Stomach (tissue), 8 donors: ENCODE measurements at regions not wholly inside any gene's neighbourhood (a gene's known extent, or its start where the extent isn't known, plus 50 kb on each side); places are given as distances from the start of the nearest gene placed in this dataset.

ENCODE experiments used
- DNase-seq, 2 donors: peaks; one replicate each; pipeline versions ENCODE4 v3.0.0 to v3.0.0-alpha.2; 2013 to 2019
- H3K27ac ChIP-seq, 5 donors: fragments of 200-600 bp in 4 of 5; sonication (generic) in 4 of 5; one replicate each; pipeline ENCODE4 v1.5.1; 2013 to 2019; ENCODE audit warnings: mild to moderate bottlenecking in 1 of 5, moderate library complexity in 1 of 5
- H3K27me3 ChIP-seq, 3 donors: fragments of 200-600 bp; sonication (generic); one replicate each; pipeline ENCODE4 v1.5.1; 2017 to 2019; ENCODE audit warnings: mixed run types in 1 of 3
- H3K36me3 ChIP-seq, 4 donors: fragments of 200-600 bp; sonication (generic); 1 replicate in 3 of 4; 2 replicates in 1 of 4; pipeline ENCODE4 v1.5.1; 2016 to 2019
- H3K4me1 ChIP-seq, 4 donors: fragments of 200-600 bp; sonication (generic); one replicate each; pipeline ENCODE4 v1.5.1; 2016 to 2019
- H3K4me3 ChIP-seq, 4 donors: fragments of 200-600 bp; sonication (generic) in 3 of 4; one replicate each; pipeline ENCODE4 v1.5.1; 2016 to 2019; ENCODE audit warnings: mild to moderate bottlenecking in 1 of 4
- H3K9me3 ChIP-seq, 4 donors: fragments of 200-600 bp; sonication (generic); one replicate each; pipeline ENCODE4 v1.5.1; 2016 to 2019
- CTCF ChIP-seq, 7 experiments: fragments of 450-650 bp in 4 of 7; fragments of 200-600 bp in 3 of 7; sonication (generic) in 3 of 7; IDR thresholded peaks; one replicate each; pipeline ENCODE4 v1.5.1; 2016 to 2019; ENCODE audit warnings: antibody characterized with exemption in 7 of 7, control low read depth in 2 of 7, mild to moderate bottlenecking in 1 of 7
- EP300 ChIP-seq: sonication (generic); formaldehyde crosslinking; IDR thresholded peaks from one replicate; pipeline ENCODE4 v1.6.1; 2017; ENCODE audit warnings: antibody characterized with exemption
- POLR2A ChIP-seq, 4 donors: fragments of 450-650 bp; IDR thresholded peaks; one replicate each; pipeline ENCODE4 v1.6.1; 2016; ENCODE audit warnings: antibody characterized with exemption in 4 of 4, control low read depth in 2 of 4, mild to moderate bottlenecking in 1 of 4, moderate library complexity in 1 of 4
- POLR2AphosphoS5 ChIP-seq, 3 donors: sonication (generic); formaldehyde crosslinking; IDR thresholded peaks; one replicate each; pipeline ENCODE4 v1.6.1; 2016; ENCODE audit warnings: antibody characterized with exemption in 3 of 3
- WGBS, 5 donors: extraction: QIAGEN DNeasy Blood & Tissue Kit in 3 of 5; methylation state at CpG; one replicate each; pipeline versions ENCODE4 v1.1.5 to v1.1.7; 2013 to 2018; 5-methylcytosine and 5-hydroxymethylcytosine counted together
- intact Hi-C: fragments of 100-400 bp; cut with DNase I; formaldehyde crosslinking; loops from one replicate; pipeline ENCODE4 v1.15.1; 2023; ENCODE audit warnings: low total_unique reads
- donor health status: healthy with polysubstance abuse.
- donor health status: Bipolar disorder and iron deficiency.
- donor health status: healthy.

- Histone ChIP-seq H3K9me3 (no peaks in the 10 kb centered on the region), H3K4me3 (no peak overlapping the region), H3K27ac (no peak overlapping the region), H3K4me1 (no peaks in the 10 kb centered on the region), H3K36me3 (no peaks in the 10 kb centered on the region), H3K27me3 (no peaks in the 10 kb centered on the region)
- intact Hi-C loops: no loop called here
- TF ChIP-seq POLR2A (IDR thresholded peaks at IDR 0.05): no peak
- TF ChIP-seq EP300: no peak
- TF ChIP-seq CTCF (IDR thresholded peaks at IDR 0.05): no peak
- TF ChIP-seq POLR2AphosphoS5 (IDR thresholded peaks at IDR 0.05): no peak
- 27 to 59% (median 29%) methylated on average over 2 of the region's 2 CpGs for WGBS, 5 donors
- DNase-seq: peak in 1 of 2 donors; percentile 42
Measured at GRCh38 chr5:97918620-97919019, 735.6 kb upstream of the RIOK2 start.

GRCh38 chr5:97919719-97920118 lies 736.7 kb upstream of the RIOK2 start:
- no peak overlapping the region for H3K4me3 ChIP-seq
- intact Hi-C loops: no loop called here
- 62 to 87% (median 84%) methylated on average over 4 of the region's 4 CpGs for WGBS, 5 donors
- TF ChIP-seq CTCF (IDR thresholded peaks at IDR 0.05) (no peak), POLR2AphosphoS5 (IDR thresholded peaks at IDR 0.05) (no peak), EP300 (no peak), POLR2A (IDR thresholded peaks at IDR 0.05) (no peak)
- no peaks in the 10 kb centered on the region for H3K9me3 ChIP-seq
- H3K27me3 ChIP-seq: no peaks in the 10 kb centered on the region
- H3K4me1 ChIP-seq: no peaks in the 10 kb centered on the region
- peak in 1 of 2 donors; percentile 12 for DNase-seq
- no peak overlapping the region for H3K27ac ChIP-seq
- H3K36me3 ChIP-seq: no peaks in the 10 kb centered on the region

- H3K4me1 ChIP-seq: no peaks in the 10 kb centered on the region
- no peaks in the 10 kb centered on the region for H3K9me3 ChIP-seq
- no peak overlapping the region for H3K27ac ChIP-seq
- TF ChIP-seq EP300: no peak
- TF ChIP-seq CTCF (IDR thresholded peaks at IDR 0.05): no peak
- TF ChIP-seq POLR2A (IDR thresholded peaks at IDR 0.05): no peak
- no peak for TF ChIP-seq POLR2AphosphoS5 (IDR thresholded peaks at IDR 0.05)
- DNase-seq: no peak
- no peak overlapping the region for H3K4me3 ChIP-seq
- H3K27me3 ChIP-seq: no peaks in the 10 kb centered on the region
- 93 to 95% (median 93%) methylated on average over 5 of the region's 5 CpGs for WGBS, 5 donors
- intact Hi-C loops: no loop called here
- H3K36me3 ChIP-seq: no peaks in the 10 kb centered on the region
Measured at GRCh38 chr5:97922776-97923175, 739.7 kb upstream of the RIOK2 start.

- no peak for DNase-seq
- intact Hi-C loops: no loop called here
- Histone ChIP-seq H3K4me3 (no peak overlapping the region), H3K36me3 (no peaks in the 10 kb centered on the region), H3K27me3 (no peaks in the 10 kb centered on the region), H3K4me1 (no peaks in the 10 kb centered on the region), H3K27ac (no peak overlapping the region), H3K9me3 (no peaks in the 10 kb centered on the region)
- no peak for TF ChIP-seq CTCF (IDR thresholded peaks at IDR 0.05)
Measured at GRCh38 chr5:97923496-97923895, 740.4 kb upstream of the RIOK2 start.

- Histone ChIP-seq H3K27me3 (no peaks in the 10 kb centered on the region), H3K4me3 (no peak overlapping the region), H3K4me1 (no peaks in the 10 kb centered on the region), H3K9me3 (no peaks in the 10 kb centered on the region), H3K36me3 (no peaks in the 10 kb centered on the region), H3K27ac (no peak overlapping the region)
- TF ChIP-seq POLR2A (IDR thresholded peaks at IDR 0.05) (no peak), CTCF (IDR thresholded peaks at IDR 0.05) (no peak), EP300 (no peak), POLR2AphosphoS5 (IDR thresholded peaks at IDR 0.05) (no peak)
- 62 to 80% (median 75%) methylated on average over 1 of the region's 1 CpG for WGBS, 5 donors
- DNase-seq: no peak
- intact Hi-C loops: no loop called here
Measured at GRCh38 chr5:97923997-97924396, 741.0 kb upstream of the RIOK2 start.
